AG10803 (cell line): ENCODE measurements at regions not wholly inside any gene's neighbourhood (a gene's known extent, or its start where the extent isn't known, plus 50 kb on each side); places are given as distances from the start of the nearest gene placed in this dataset.

ENCODE experiments used
- DNase-seq: peaks from one replicate; pipeline ENCODE4 v3.0.0; 2010; ENCODE audit warnings: low read depth
- H3K4me3 ChIP-seq: 2 replicates; pipeline ENCODE4 v1.5.1; 2011; ENCODE audit warnings: mild to moderate bottlenecking, low read length, control low read depth
- CTCF ChIP-seq: conservative IDR thresholded peaks from 2 replicates; pipeline ENCODE4 v1.5.1; 2011; ENCODE audit warnings: mild to moderate bottlenecking, low read length, control low read depth, inconsistent platforms

GRCh38 chr10:125217990-125218675 is 57.8 kb upstream of the CTBP2 start:
- TF ChIP-seq CTCF = peak; percentile 22
- peak; percentile 44 for DNase-seq

GRCh38 chr10:125216861-125217260 is 56.5 kb upstream of the CTBP2 start:
- no peak for DNase-seq

More at GRCh38 chr10:125217990-125218675, 57.8 kb upstream of the CTBP2 start:
- H3K4me3 ChIP-seq = no peak overlapping the region

DNA sequence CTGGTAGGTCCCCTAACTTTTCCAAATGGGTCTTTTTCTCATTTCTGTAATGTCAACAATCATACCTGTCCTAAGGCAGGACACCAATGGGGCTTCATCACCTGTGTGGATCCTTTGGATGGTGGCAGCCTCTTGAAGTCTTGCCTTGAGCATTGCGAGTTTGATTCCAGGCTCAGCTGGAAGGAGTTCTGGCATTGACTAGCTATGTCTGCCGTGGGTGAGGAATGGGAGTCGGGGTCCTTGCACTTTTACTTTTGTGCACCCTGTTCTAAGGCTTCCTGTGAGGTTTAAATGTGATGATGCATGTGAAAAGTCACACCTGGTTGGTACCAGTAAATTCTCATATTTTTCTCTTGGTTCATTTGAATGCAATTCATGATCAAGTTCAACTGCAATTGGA is 55.9 kb upstream of the CTBP2 start:
- H3K4me3 ChIP-seq = no peak overlapping the region
- no peak for DNase-seq
- no peak for TF ChIP-seq CTCF

More at GRCh38 chr10:125216861-125217260, 56.5 kb upstream of the CTBP2 start:
- TF ChIP-seq CTCF = no peak
- H3K4me3 ChIP-seq = no peak overlapping the region

- TF ChIP-seq CTCF = no peak
- no peak for DNase-seq
- H3K4me3 ChIP-seq = no peak overlapping the region
These were observed 53.9 kb upstream of the CTBP2 start for GRCh38 chr10:125214283-125214570.

- no peak for TF ChIP-seq CTCF
- no peak overlapping the region for H3K4me3 ChIP-seq
- no peak for DNase-seq
These were observed 53.3 kb upstream of the CTBP2 start for GRCh38 chr10:125213541-125214282.

GRCh38 chr10:125212150-125212809 is 51.9 kb upstream of the CTBP2 start:
- no peak for DNase-seq
- no peak for TF ChIP-seq CTCF
- H3K4me3 ChIP-seq = no peak overlapping the region
